Stomach (tissue), 4 donors: ENCODE measurements at regions not wholly inside any gene's neighbourhood (a gene's known extent, or its start where the extent isn't known, plus 50 kb on each side); places are given as distances from the start of the nearest gene placed in this dataset.

Source experiments
- EP300 ChIP-seq: sonication (generic); formaldehyde crosslinking; IDR thresholded peaks from one replicate; pipeline ENCODE4 v1.6.1; 2017; ENCODE audit warnings: antibody characterized with exemption
- POLR2AphosphoS5 ChIP-seq, 3 donors: sonication (generic); formaldehyde crosslinking; IDR thresholded peaks; one replicate each; pipeline ENCODE4 v1.6.1; 2016; ENCODE audit warnings: antibody characterized with exemption in 3 of 3

DNA sequence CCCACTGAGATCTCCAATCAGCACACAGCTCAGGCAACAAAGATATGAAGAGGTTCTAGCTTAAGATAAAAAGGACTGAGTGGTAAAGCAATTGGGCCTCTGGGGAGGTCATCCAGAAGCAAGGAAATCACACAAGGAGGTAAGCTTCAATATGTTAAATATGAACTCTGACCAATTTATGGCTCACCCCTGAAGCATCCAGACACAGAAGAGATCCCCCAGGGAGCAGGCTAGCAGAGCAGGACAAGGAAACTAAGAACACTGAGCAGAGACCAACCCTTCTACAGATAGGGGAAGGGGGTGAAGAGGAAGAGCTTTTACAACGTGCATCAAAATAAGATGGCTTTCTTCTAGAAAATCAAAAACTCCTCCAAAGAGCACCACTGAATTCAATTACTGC lies 616.2 kb downstream of the DNAH5 start:
- no peak for TF ChIP-seq POLR2AphosphoS5 (IDR thresholded peaks at IDR 0.05)
- TF ChIP-seq EP300: no peak
